ENCODE measurements at regions not wholly inside any gene's neighbourhood (a gene's known extent, or its start where the extent isn't known, plus 50 kb on each side); places are given as distances from the start of the nearest gene placed in this dataset.

- no peaks in the 10 kb centered on the region for H3K36me3 ChIP-seq (ENCODE audit: control insufficient read depth in 1 of 2, insufficient read depth in 2 of 2, low read length in 1 of 2)
- no peak for ATAC-seq (ENCODE audit: low FRiP score)
- intact Hi-C loops (cut with DNase I) = no loop called here
These were observed 318.4 kb upstream of the SEMA6A start for GRCh38 chr5:116892993-116893392.

DNA sequence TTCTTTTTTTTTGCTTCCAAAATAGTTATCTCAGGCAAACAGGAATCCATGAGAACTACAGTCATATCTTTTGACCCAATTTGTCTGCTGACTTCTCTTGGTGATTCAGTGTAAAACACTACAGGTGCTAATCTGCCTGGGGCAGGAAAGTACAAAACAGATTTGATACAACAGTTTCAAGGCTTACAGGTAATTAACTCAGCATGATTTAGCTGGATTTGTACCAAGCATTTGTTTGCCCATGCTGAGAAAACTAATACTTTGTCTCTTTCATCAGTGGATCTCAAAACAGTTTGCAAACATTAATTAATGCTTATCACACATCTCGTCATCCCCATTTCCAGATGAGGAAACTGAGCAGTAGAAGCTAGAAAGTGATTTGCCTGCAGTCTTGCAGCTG is 312.5 kb upstream of the SEMA6A start:
- no peak for DNase-seq
- H3K27me3 ChIP-seq (ENCODE audit: control insufficient read depth in 1 of 2, insufficient read depth in 2 of 2, low read length in 1 of 2) = no peaks in the 10 kb centered on the region
- no peaks in the 10 kb centered on the region for H3K4me1 ChIP-seq (ENCODE audit: control insufficient read depth in 1 of 2, insufficient read depth in 2 of 2, low read length in 2 of 2)
- intact Hi-C loops (cut with DNase I) = no loop called here
- WGBS, 2 donors = 94 to 95% methylated on average over 1 of the region's 1 CpG
- H3K27ac ChIP-seq (ENCODE audit: low read depth in 1 of 2, low read length in 2 of 2) = no peak overlapping the region
- no peak overlapping the region for H3K4me3 ChIP-seq (ENCODE audit: low read length in 2 of 2)
- H3K36me3 ChIP-seq (ENCODE audit: control insufficient read depth in 1 of 2, insufficient read depth in 2 of 2, low read length in 1 of 2) = no peaks in the 10 kb centered on the region
- no peak for ATAC-seq (ENCODE audit: low FRiP score)
- H3K9me3 ChIP-seq (ENCODE audit: control insufficient read depth, low read length) = no peaks in the 10 kb centered on the region

More at GRCh38 chr5:116892993-116893392, 318.4 kb upstream of the SEMA6A start:
- no peak for DNase-seq
- no peaks in the 10 kb centered on the region for H3K27me3 ChIP-seq (ENCODE audit: control insufficient read depth in 1 of 2, insufficient read depth in 2 of 2, low read length in 1 of 2)
- H3K4me1 ChIP-seq (ENCODE audit: control insufficient read depth in 1 of 2, insufficient read depth in 2 of 2, low read length in 2 of 2) = peaks cover 2 to 4% of the 10 kb centered on the region in 2 donors
- H3K4me3 ChIP-seq (ENCODE audit: low read length in 2 of 2) = no peak overlapping the region
- no peak overlapping the region for H3K27ac ChIP-seq (ENCODE audit: low read depth in 1 of 2, low read length in 2 of 2)
- no peaks in the 10 kb centered on the region for H3K9me3 ChIP-seq (ENCODE audit: control insufficient read depth, low read length)

- intact Hi-C loops (cut with DNase I) = no loop called here
- DNase-seq (no peak), ATAC-seq (ENCODE audit: low FRiP score) (no peak)
- Histone ChIP-seq H3K4me3 (ENCODE audit: low read length in 2 of 2) (no peak overlapping the region), H3K27me3 (ENCODE audit: control insufficient read depth in 1 of 2, insufficient read depth in 2 of 2, low read length in 1 of 2) (no peaks in the 10 kb centered on the region), H3K36me3 (ENCODE audit: control insufficient read depth in 1 of 2, insufficient read depth in 2 of 2, low read length in 1 of 2) (no peaks in the 10 kb centered on the region), H3K27ac (ENCODE audit: low read depth in 1 of 2, low read length in 2 of 2) (no peak overlapping the region), H3K4me1 (ENCODE audit: control insufficient read depth in 1 of 2, insufficient read depth in 2 of 2, low read length in 2 of 2) (no peaks in the 10 kb centered on the region), H3K9me3 (ENCODE audit: control insufficient read depth, low read length) (no peaks in the 10 kb centered on the region)
These were observed 311.2 kb upstream of the SEMA6A start for GRCh38 chr5:116885825-116886224.

GRCh38 chr5:116883875-116884274 is 309.3 kb upstream of the SEMA6A start:
- no peak for ATAC-seq (ENCODE audit: low FRiP score)
- 86 to 94% methylated on average over 2 of the region's 2 CpGs for WGBS, 2 donors
- Histone ChIP-seq H3K9me3 (ENCODE audit: control insufficient read depth, low read length) (no peaks in the 10 kb centered on the region), H3K27ac (ENCODE audit: low read depth in 1 of 2, low read length in 2 of 2) (no peak overlapping the region), H3K4me1 (ENCODE audit: control insufficient read depth in 1 of 2, insufficient read depth in 2 of 2, low read length in 2 of 2) (no peaks in the 10 kb centered on the region), H3K27me3 (ENCODE audit: control insufficient read depth in 1 of 2, insufficient read depth in 2 of 2, low read length in 1 of 2) (no peaks in the 10 kb centered on the region), H3K4me3 (ENCODE audit: low read length in 2 of 2) (no peak overlapping the region), H3K36me3 (ENCODE audit: control insufficient read depth in 1 of 2, insufficient read depth in 2 of 2, low read length in 1 of 2) (no peaks in the 10 kb centered on the region)
- intact Hi-C loops (cut with DNase I) = no loop called here
- DNase-seq = no peak

- no peak overlapping the region for H3K4me3 ChIP-seq (ENCODE audit: low read length in 2 of 2)
- H3K9me3 ChIP-seq (ENCODE audit: control insufficient read depth, low read length) = peaks cover 2% of the 10 kb centered on the region
- H3K27me3 ChIP-seq (ENCODE audit: control insufficient read depth in 1 of 2, insufficient read depth in 2 of 2, low read length in 1 of 2) = no peaks in the 10 kb centered on the region
- no peak for ATAC-seq (ENCODE audit: low FRiP score)
- WGBS, 2 donors = 86 to 88% methylated on average over 3 of the region's 3 CpGs
- H3K4me1 ChIP-seq (ENCODE audit: control insufficient read depth in 1 of 2, insufficient read depth in 2 of 2, low read length in 2 of 2) = no peaks in the 10 kb centered on the region
- no peak overlapping the region for H3K27ac ChIP-seq (ENCODE audit: low read depth in 1 of 2, low read length in 2 of 2)
- intact Hi-C loops (cut with DNase I) = no loop called here
- no peak for DNase-seq
- H3K36me3 ChIP-seq (ENCODE audit: control insufficient read depth in 1 of 2, insufficient read depth in 2 of 2, low read length in 1 of 2) = no peaks in the 10 kb centered on the region
These were observed 307.4 kb upstream of the SEMA6A start for GRCh38 chr5:116881921-116882531.

- ATAC-seq (ENCODE audit: low FRiP score) = no peak
- Histone ChIP-seq H3K4me1 (ENCODE audit: control insufficient read depth in 1 of 2, insufficient read depth in 2 of 2, low read length in 2 of 2) (no peaks in the 10 kb centered on the region), H3K9me3 (ENCODE audit: control insufficient read depth, low read length) (peaks cover 2% of the 10 kb centered on the region), H3K36me3 (ENCODE audit: control insufficient read depth in 1 of 2, insufficient read depth in 2 of 2, low read length in 1 of 2) (no peaks in the 10 kb centered on the region), H3K27ac (ENCODE audit: low read depth in 1 of 2, low read length in 2 of 2) (no peak overlapping the region), H3K4me3 (ENCODE audit: low read length in 2 of 2) (no peak overlapping the region), H3K27me3 (ENCODE audit: control insufficient read depth in 1 of 2, insufficient read depth in 2 of 2, low read length in 1 of 2) (no peaks in the 10 kb centered on the region)
- intact Hi-C loops (cut with DNase I) = no loop called here
- 60 to 72% methylated on average over 1 of the region's 1 CpG for WGBS, 2 donors
- DNase-seq = no peak
These were observed 306.0 kb upstream of the SEMA6A start for GRCh38 chr5:116880601-116881000.

GRCh38 chr5:116880150-116880549 is 305.5 kb upstream of the SEMA6A start:
- intact Hi-C loops (cut with DNase I) = no loop called here
- ATAC-seq (ENCODE audit: low FRiP score) = no peak
- H3K4me3 ChIP-seq (ENCODE audit: low read length in 2 of 2) = no peak overlapping the region

GRCh38 chr5:116876240-116876840 is 301.7 kb upstream of the SEMA6A start:
- Histone ChIP-seq H3K9me3 (ENCODE audit: control insufficient read depth, low read length) (peaks cover 2% of the 10 kb centered on the region), H3K27me3 (ENCODE audit: control insufficient read depth in 1 of 2, insufficient read depth in 2 of 2, low read length in 1 of 2) (no peaks in the 10 kb centered on the region), H3K4me1 (ENCODE audit: control insufficient read depth in 1 of 2, insufficient read depth in 2 of 2, low read length in 2 of 2) (no peaks in the 10 kb centered on the region), H3K4me3 (ENCODE audit: low read length in 2 of 2) (no peak overlapping the region), H3K27ac (ENCODE audit: low read depth in 1 of 2, low read length in 2 of 2) (no peak overlapping the region), H3K36me3 (ENCODE audit: control insufficient read depth in 1 of 2, insufficient read depth in 2 of 2, low read length in 1 of 2) (no peaks in the 10 kb centered on the region)
- ATAC-seq (ENCODE audit: low FRiP score) (no peak), DNase-seq (no peak)
- intact Hi-C loops (cut with DNase I) = no loop called here
- 78 to 82% methylated on average over 3 of the region's 3 CpGs for WGBS, 2 donors

More at GRCh38 chr5:116880150-116880549, 305.5 kb upstream of the SEMA6A start:
- H3K4me1 ChIP-seq (ENCODE audit: control insufficient read depth in 1 of 2, insufficient read depth in 2 of 2, low read length in 2 of 2) = no peaks in the 10 kb centered on the region
- DNase-seq = no peak
- H3K27me3 ChIP-seq (ENCODE audit: control insufficient read depth in 1 of 2, insufficient read depth in 2 of 2, low read length in 1 of 2) = no peaks in the 10 kb centered on the region
- H3K36me3 ChIP-seq (ENCODE audit: control insufficient read depth in 1 of 2, insufficient read depth in 2 of 2, low read length in 1 of 2) = no peaks in the 10 kb centered on the region
- H3K27ac ChIP-seq (ENCODE audit: low read depth in 1 of 2, low read length in 2 of 2) = no peak overlapping the region
- H3K9me3 ChIP-seq (ENCODE audit: control insufficient read depth, low read length) = peaks cover 2% of the 10 kb centered on the region

- DNase-seq = no peak
- Histone ChIP-seq H3K4me1 (ENCODE audit: control insufficient read depth in 1 of 2, insufficient read depth in 2 of 2, low read length in 2 of 2) (no peaks in the 10 kb centered on the region), H3K36me3 (ENCODE audit: control insufficient read depth in 1 of 2, insufficient read depth in 2 of 2, low read length in 1 of 2) (no peaks in the 10 kb centered on the region), H3K27me3 (ENCODE audit: control insufficient read depth in 1 of 2, insufficient read depth in 2 of 2, low read length in 1 of 2) (no peaks in the 10 kb centered on the region), H3K27ac (ENCODE audit: low read depth in 1 of 2, low read length in 2 of 2) (no peak overlapping the region), H3K9me3 (ENCODE audit: control insufficient read depth, low read length) (peaks cover 2% of the 10 kb centered on the region), H3K4me3 (ENCODE audit: low read length in 2 of 2) (no peak overlapping the region)
- no peak for ATAC-seq (ENCODE audit: low FRiP score)
- WGBS, 2 donors = 63 to 64% methylated on average over 1 of the region's 1 CpG
- intact Hi-C loops (cut with DNase I) = no loop called here
These were observed 298.4 kb upstream of the SEMA6A start for GRCh38 chr5:116872986-116873385.

All from aorta (tissue), 5 donors.